ENCODE measurements at regions not wholly inside any gene's neighbourhood (a gene's known extent, or its start where the extent isn't known, plus 50 kb on each side); places are given as distances from the start of the nearest gene placed in this dataset.

DNA sequence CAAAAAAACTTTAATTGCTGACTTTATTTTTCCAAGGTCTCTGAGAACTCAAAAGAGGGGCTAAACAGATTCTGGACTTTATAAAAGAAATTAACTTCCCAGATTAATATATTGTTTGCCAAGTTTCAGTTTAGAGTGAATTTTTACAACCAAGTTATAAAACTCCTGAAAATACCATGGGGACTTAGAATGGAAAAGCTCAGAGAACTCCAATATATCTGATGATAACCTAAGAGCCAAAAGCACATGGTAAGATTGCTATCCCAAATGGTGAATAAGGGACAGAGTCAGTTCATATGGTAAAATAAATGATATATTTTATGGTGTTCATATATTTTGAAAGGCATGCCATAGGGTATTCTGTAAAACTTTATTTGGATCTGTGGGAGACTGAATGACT is 470.9 kb downstream of the TTLL7 start:
- no peaks in the 10 kb centered on the region for H3K36me3 ChIP-seq (ENCODE audit: insufficient read depth, low read length, poor library complexity, severe bottlenecking)
- no peak overlapping the region for H3K27ac ChIP-seq (ENCODE audit: low read depth, low read length, poor library complexity, severe bottlenecking)
- no TSS peak for BruUV-seq (replicated peaks)
- no peak overlapping the region for H3K4me3 ChIP-seq (ENCODE audit: low read depth, low read length, poor library complexity, severe bottlenecking)
- H3K9me3 ChIP-seq (ENCODE audit: low read depth, low read length, poor library complexity, severe bottlenecking), result no peaks in the 10 kb centered on the region
- H3K27me3 ChIP-seq (replicated peaks; ENCODE audit: insufficient read depth, low read depth, low read length, poor library complexity), result no peaks in the 10 kb centered on the region
- intact Hi-C loops (cut with micrococcal nuclease; ENCODE audit: unreplicated experiment), result no loop called here
- TF ChIP-seq, protein P1, sequence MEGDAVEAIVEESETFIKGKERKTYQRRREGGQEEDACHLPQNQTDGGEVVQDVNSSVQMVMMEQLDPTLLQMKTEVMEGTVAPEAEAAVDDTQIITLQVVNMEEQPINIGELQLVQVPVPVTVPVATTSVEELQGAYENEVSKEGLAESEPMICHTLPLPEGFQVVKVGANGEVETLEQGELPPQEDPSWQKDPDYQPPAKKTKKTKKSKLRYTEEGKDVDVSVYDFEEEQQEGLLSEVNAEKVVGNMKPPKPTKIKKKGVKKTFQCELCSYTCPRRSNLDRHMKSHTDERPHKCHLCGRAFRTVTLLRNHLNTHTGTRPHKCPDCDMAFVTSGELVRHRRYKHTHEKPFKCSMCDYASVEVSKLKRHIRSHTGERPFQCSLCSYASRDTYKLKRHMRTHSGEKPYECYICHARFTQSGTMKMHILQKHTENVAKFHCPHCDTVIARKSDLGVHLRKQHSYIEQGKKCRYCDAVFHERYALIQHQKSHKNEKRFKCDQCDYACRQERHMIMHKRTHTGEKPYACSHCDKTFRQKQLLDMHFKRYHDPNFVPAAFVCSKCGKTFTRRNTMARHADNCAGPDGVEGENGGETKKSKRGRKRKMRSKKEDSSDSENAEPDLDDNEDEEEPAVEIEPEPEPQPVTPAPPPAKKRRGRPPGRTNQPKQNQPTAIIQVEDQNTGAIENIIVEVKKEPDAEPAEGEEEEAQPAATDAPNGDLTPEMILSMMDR (conservative IDR thresholded peaks at IDR 0.05; ENCODE audit: low read depth, low read length), result no peak
- no peak for TF ChIP-seq EZH2 (IDR thresholded peaks at IDR 0.05; ENCODE audit: borderline replicate concordance, low read depth, low read length, poor library complexity, severe bottlenecking)
- no peaks in the 10 kb centered on the region for H3K4me1 ChIP-seq (ENCODE audit: insufficient read depth, low read length, poor library complexity, severe bottlenecking)
- POLR2A ChIA-PET (ENCODE audit: low non-redundant PET), result no interaction called here
- CTCF ChIA-PET, result no interaction called here
- DNase-seq (ENCODE audit: low spot score), result no peak

DNA sequence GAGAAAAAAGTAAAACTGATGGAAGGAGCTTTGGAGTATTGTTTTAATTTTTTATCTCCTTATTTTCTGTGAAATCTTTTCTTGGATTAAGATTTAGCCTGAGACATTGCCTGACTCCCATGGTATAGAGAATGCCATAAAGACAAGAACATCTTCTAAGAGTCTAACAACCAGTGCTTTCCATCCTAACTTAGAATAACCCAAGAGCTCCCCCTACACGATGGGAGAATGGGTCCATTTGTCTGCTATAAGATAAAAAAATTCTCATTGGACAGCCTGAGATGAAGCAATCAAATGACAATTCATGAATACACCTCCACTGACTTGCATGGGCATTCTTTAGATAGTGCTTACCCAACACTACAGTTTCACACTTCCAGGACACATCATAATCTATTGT is 478.1 kb downstream of the TTLL7 start:
- Histone ChIP-seq H3K27ac (ENCODE audit: low read depth, low read length, poor library complexity, severe bottlenecking) (no peak overlapping the region), H3K4me3 (ENCODE audit: low read depth, low read length, poor library complexity, severe bottlenecking) (no peak overlapping the region), H3K36me3 (ENCODE audit: insufficient read depth, low read length, poor library complexity, severe bottlenecking) (no peaks in the 10 kb centered on the region), H3K9me3 (ENCODE audit: low read depth, low read length, poor library complexity, severe bottlenecking) (no peaks in the 10 kb centered on the region), H3K27me3 (replicated peaks; ENCODE audit: insufficient read depth, low read depth, low read length, poor library complexity) (no peaks in the 10 kb centered on the region), H3K4me1 (ENCODE audit: insufficient read depth, low read length, poor library complexity, severe bottlenecking) (peaks cover 7% of the 10 kb centered on the region)
- BruUV-seq (replicated peaks), result no TSS peak
- intact Hi-C loops (cut with micrococcal nuclease; ENCODE audit: unreplicated experiment), result no loop called here
- CTCF ChIA-PET, result no interaction called here
- POLR2A ChIA-PET (ENCODE audit: low non-redundant PET), result no interaction called here
- no peak for TF ChIP-seq EZH2 (IDR thresholded peaks at IDR 0.05; ENCODE audit: borderline replicate concordance, low read depth, low read length, poor library complexity, severe bottlenecking)
- TF ChIP-seq, protein P1 (conservative IDR thresholded peaks at IDR 0.05; ENCODE audit: low read depth, low read length), result peak; percentile 30; the same call in 1 of the 2 replicates
- DNase-seq (ENCODE audit: low spot score), result peak; percentile 23

DNA sequence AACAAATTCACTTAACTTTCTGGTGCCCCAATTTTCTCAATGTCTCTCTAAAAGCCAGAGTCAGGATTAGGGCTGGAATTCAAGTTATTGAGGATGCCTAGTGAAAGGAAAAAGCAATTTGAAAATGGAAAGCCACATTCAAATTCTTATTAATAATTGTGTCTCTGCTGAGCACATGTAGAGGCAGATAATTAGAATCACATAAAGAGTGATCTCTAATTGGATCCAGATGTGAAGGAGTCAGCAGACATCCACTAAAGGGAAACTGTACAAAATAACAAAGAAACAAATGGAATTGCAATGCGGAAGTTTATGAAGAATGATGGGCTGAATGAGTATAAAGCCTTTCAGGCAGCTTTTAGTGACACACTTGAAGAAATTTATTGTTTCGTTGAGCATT is 482.6 kb downstream of the TTLL7 start:
- Histone ChIP-seq H3K27ac (ENCODE audit: low read depth, low read length, poor library complexity, severe bottlenecking) (no peak overlapping the region), H3K4me3 (ENCODE audit: low read depth, low read length, poor library complexity, severe bottlenecking) (no peak overlapping the region), H3K9me3 (ENCODE audit: low read depth, low read length, poor library complexity, severe bottlenecking) (no peaks in the 10 kb centered on the region), H3K36me3 (ENCODE audit: insufficient read depth, low read length, poor library complexity, severe bottlenecking) (no peaks in the 10 kb centered on the region), H3K27me3 (replicated peaks; ENCODE audit: insufficient read depth, low read depth, low read length, poor library complexity) (no peaks in the 10 kb centered on the region), H3K4me1 (ENCODE audit: insufficient read depth, low read length, poor library complexity, severe bottlenecking) (peaks cover 18% of the 10 kb centered on the region)
- TF ChIP-seq EZH2 (IDR thresholded peaks at IDR 0.05; ENCODE audit: borderline replicate concordance, low read depth, low read length, poor library complexity, severe bottlenecking), result no peak
- TF ChIP-seq, protein P1 (conservative IDR thresholded peaks at IDR 0.05; ENCODE audit: low read depth, low read length), result no peak
- POLR2A ChIA-PET (ENCODE audit: low non-redundant PET), result no interaction called here
- BruUV-seq (replicated peaks), result no TSS peak
- peak; percentile 67 for DNase-seq (ENCODE audit: low spot score)
- CTCF ChIA-PET, result no interaction called here
- intact Hi-C loops (cut with micrococcal nuclease; ENCODE audit: unreplicated experiment), result no loop called here

All from A673 (cell line).